D341Med (cell line): ENCODE measurements at regions not wholly inside any gene's neighbourhood (a gene's known extent, or its start where the extent isn't known, plus 50 kb on each side); places are given as distances from the start of the nearest gene placed in this dataset.
"Not testable (repeated sequence)": the region's sequence is repeated elsewhere in the genome, so short reads cannot be mapped to it uniquely, and the experiment has no call there.

Experiments used
- DNase-seq: peaks from one replicate; pipeline ENCODE4 v3.0.0; 2012; ENCODE audit warnings: low spot score

DNA sequence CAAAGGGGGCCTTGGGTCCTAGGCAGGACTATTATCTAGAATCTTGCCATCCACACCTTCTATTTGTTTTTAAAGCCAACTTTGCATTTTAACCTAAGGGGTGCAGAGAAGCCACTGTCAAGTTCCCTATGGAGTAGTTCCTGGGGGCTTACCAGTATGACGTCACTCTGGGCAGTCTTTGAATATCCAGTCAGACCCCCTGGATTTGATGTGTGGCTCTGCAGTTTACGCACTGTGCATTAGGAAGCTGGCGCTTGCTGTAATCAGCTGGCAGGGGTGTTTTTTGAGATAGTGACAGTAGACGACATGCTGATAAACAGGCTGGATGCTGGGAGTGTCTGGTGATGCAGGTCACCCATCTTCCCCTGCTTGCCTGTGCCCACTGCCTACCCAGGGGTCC, 892.7 kb upstream of the ZNF722 start:
- DNase-seq: no peak

DNA sequence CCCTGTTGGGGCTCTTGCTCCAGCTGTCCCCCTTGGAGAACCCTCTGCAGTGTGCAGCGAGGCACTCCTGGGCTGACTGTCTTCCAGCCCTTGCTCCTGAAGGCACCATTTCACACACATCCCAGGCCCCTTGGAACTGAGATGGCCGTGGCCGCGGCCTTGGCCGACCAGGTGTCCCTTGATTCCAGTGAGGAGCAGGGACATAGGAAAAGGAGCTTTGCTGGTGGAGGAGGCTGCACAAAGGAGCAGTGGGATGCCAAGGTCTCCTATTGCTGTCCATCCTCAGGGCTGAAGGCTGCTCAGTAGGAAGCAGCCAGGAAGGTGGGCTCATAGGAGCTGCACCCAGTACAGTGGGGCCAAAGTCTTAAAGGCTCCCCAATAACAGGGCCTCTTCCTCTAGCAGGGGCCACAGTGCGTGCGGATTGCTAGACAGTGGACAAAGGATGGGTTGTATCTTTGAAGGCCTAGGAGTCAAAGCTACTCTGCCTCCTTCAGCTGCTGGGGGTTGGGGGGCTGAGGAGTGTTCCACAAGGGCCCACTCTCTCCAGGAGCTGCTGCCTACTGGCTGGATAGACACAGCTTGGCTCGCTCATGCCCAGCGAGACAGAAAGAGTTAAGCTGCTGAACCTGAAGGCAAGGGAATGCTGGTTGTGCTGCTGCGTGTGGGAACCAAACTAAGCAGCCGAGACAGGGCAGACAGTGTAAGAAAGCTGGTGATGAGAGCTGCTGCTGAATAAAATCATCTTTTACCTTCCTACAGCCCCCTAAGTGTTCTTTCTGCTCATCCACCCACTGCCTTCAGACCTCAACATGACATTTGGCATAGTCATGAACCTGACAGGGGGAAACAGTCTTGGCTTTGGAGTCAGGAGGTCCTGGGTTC, 891.9 kb upstream of the ZNF722 start:
- DNase-seq: no peak

- DNase-seq: not testable (repeated sequence)
These were observed 887.1 kb upstream of the ZNF722 start for GRCh38 chr7:63111511-63111910.

GRCh38 chr7:63112764-63113712, 885.6 kb upstream of the ZNF722 start:
- DNase-seq: no peak

DNA sequence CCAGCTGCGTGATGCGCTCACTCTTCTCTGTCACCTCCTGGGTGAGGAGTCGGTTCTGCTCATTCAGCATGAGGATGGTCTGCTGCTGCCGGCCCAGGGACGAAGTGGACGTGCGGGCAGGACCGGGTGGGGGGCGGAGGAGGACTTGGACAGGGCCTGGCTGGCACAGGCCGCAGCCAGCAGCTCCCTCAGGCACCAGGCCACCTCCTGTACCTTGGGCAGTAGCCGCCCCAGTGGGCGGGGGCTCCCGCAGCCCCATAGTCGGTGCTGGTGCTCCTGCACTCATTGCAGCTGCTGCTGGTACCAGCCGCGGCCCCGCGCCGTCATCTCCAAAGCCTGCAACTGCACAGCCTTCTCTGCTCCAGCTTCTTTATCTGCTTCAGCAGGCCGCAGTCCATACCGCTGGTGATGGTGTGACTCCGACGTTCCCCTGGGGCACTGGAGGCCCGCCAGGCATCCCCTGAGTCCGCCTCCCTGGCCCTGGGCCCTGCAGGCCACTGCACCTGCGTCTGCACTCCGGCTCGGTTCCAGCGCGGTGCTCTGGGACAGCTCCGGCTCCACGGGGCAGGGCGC, 884.9 kb upstream of the ZNF722 start:
- DNase-seq: no peak

GRCh38 chr7:63114371-63114985, 884.2 kb upstream of the ZNF722 start:
- peak; percentile 28 for DNase-seq
